ENCODE measurements at regions not wholly inside any gene's neighbourhood (a gene's known extent, or its start where the extent isn't known, plus 50 kb on each side); places are given as distances from the start of the nearest gene placed in this dataset.

DNA sequence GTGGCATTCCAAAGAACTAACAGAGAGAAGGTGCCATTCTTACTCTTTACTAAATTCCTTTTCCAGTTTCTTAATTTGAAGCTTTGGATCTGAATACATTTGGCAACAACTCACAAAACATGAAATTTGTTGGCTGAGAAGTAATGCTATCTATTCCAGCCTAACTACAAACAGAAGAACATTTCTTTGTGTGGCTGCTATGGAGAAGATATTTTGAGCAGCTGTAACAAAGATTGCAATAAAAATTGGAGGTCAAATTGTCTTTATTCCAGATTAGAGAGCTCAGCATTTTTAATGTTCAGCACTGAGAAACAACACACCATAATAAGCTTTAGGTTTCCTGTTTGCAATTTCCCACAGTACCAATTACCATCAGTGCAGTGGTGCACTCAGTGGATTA lies 835.8 kb upstream of the FLRT2 start:
- DNase-seq: no peak
- Mint-ChIP-seq H3K27me3 (ENCODE audit: low read depth) (no peaks in the 10 kb centered on the region), H3K9me3 (peaks cover 5% of the 10 kb centered on the region), H3K4me1 (ENCODE audit: low read depth) (no peaks in the 10 kb centered on the region), H3K36me3 (ENCODE audit: insufficient read depth) (no peaks in the 10 kb centered on the region), H3K4me3 (no peak overlapping the region)
- no peak for ATAC-seq

DNA sequence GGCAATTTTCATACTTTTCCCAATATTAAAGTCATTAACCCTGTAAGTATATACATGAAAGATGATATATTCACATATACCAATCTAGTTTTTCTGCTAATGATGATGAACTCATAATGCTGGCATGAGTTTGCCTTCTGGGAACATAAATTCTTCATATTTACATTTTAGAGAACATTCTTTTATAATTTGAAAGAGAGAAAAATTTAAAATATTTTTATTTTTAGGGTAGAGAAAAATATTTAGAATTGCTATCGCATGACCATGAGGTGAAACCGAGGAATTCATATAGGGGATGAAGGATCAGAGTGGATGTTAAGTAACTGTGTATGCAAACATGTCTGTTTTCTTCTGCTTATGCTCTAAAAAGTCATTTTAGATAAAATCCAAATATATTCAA lies 825.3 kb upstream of the FLRT2 start:
- no peaks in the 10 kb centered on the region for H3K27me3 Mint-ChIP-seq (ENCODE audit: low read depth)
- H3K36me3 Mint-ChIP-seq (ENCODE audit: insufficient read depth): no peaks in the 10 kb centered on the region
- no peak for ATAC-seq
- no peak overlapping the region for H3K4me3 Mint-ChIP-seq
- DNase-seq: no peak
- H3K9me3 Mint-ChIP-seq: peaks cover 4% of the 10 kb centered on the region
- no peaks in the 10 kb centered on the region for H3K4me1 Mint-ChIP-seq (ENCODE audit: low read depth)

DNA sequence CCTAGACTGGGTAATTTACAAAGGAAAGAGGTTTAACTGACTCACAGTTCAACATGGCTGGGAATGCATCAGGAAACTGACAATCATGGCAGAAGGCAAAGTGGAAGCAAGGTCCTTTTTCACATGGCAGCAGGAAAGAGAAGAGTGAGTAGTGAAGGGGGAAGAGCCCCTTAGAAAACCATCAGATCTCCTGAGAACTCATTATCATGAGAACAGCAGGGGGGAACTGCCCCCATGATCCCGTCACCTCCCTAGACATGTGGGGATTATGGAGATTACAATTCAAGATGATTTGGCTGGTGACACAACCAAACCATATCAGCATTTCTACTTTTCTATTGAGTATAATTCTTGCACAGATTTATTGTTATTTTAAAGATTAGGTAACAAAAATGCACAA lies 822.1 kb upstream of the FLRT2 start:
- peaks cover 14% of the 10 kb centered on the region for H3K9me3 Mint-ChIP-seq
- no peaks in the 10 kb centered on the region for H3K36me3 Mint-ChIP-seq (ENCODE audit: insufficient read depth)
- H3K27me3 Mint-ChIP-seq (ENCODE audit: low read depth): no peaks in the 10 kb centered on the region
- H3K4me1 Mint-ChIP-seq (ENCODE audit: low read depth): no peaks in the 10 kb centered on the region
- DNase-seq (no peak), ATAC-seq (no peak)
- no peak overlapping the region for H3K4me3 Mint-ChIP-seq

DNA sequence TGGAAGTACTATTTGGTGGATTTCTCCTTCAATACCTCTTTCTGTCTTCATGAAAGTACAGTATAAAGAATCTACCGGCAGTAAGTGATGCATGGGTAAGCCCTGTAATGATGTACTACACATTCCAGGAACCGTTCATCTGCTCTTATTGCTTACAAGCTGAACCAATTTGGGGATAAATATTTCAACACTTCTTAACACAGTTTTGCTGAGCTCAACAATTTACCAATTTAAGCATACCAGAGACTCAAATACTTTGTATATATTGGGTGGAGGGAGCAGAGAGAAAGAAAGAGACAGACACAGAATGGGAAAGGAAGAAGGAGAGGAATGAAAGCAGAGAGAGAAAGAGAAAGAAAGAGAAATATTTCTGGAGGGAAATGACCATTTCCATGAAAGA lies 821.1 kb upstream of the FLRT2 start:
- peaks cover 17% of the 10 kb centered on the region for H3K9me3 Mint-ChIP-seq
- H3K36me3 Mint-ChIP-seq (ENCODE audit: insufficient read depth): no peaks in the 10 kb centered on the region
- ATAC-seq: no peak
- no peaks in the 10 kb centered on the region for H3K27me3 Mint-ChIP-seq (ENCODE audit: low read depth)
- H3K4me3 Mint-ChIP-seq: no peak overlapping the region
- DNase-seq: no peak
- H3K4me1 Mint-ChIP-seq (ENCODE audit: low read depth): no peaks in the 10 kb centered on the region

DNA sequence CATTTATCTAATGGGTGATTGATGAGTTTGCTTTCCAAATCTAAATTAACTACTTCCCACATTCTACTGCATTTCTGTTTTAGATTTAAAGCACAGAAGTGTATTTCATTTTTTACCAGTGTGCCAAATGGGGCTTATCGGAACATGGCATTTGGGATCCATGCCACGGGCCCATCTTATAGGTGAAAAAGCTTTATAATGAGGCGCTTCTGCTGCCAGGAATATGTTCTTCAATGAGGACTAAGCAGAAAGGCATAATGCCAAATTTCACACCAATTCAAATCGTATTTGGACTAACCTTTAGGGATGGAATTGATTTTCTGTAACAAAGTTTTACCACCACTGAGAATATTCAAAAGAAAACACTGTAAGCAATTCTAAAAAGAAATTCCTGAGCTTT lies 803.5 kb upstream of the FLRT2 start:
- H3K36me3 Mint-ChIP-seq (ENCODE audit: insufficient read depth): no peaks in the 10 kb centered on the region
- H3K4me1 Mint-ChIP-seq (ENCODE audit: low read depth): no peaks in the 10 kb centered on the region
- DNase-seq (no peak), ATAC-seq (no peak)
- no peak overlapping the region for H3K4me3 Mint-ChIP-seq
- peaks cover 21% of the 10 kb centered on the region for H3K9me3 Mint-ChIP-seq
- H3K27me3 Mint-ChIP-seq (ENCODE audit: low read depth): no peaks in the 10 kb centered on the region

DNA sequence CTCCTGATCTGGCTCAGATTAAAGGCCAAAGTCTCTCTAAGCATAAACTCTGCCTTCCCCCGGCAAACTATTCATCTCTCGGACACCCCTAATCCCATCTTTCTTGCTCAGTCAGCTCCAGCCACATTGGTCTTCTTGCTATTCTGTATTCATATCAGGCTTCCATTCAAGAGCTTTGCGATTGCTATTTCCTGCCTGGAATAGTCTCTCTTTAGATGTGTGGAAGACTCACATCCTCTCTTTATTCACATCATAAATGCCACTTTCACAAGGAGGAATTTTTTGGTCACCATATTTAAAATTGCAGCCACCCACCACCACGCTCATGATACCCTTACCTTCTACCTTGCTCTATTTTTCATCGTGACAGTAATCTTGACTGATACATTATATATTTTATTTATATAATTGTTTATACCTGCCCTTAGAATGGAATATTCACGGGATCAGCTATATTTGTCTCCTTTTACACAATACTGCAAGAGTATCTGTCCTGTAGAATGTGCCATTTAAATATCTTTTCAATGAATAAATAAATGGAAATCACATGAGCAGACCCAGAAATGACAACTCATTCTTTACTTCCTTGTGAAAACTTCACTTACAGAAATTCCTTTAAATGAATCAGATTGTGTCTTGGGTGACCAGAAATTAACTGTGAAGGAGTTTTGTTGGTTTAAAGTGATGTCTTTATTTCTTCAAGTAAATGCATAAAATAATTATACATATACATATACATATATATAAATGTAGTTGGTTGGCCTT lies 780.6 kb upstream of the FLRT2 start:
- no peaks in the 10 kb centered on the region for H3K4me1 Mint-ChIP-seq (ENCODE audit: low read depth)
- peaks cover 13% of the 10 kb centered on the region for H3K9me3 Mint-ChIP-seq
- no peaks in the 10 kb centered on the region for H3K36me3 Mint-ChIP-seq (ENCODE audit: insufficient read depth)
- no peak overlapping the region for H3K4me3 Mint-ChIP-seq
- DNase-seq (no peak), ATAC-seq (no peak)
- no peaks in the 10 kb centered on the region for H3K27me3 Mint-ChIP-seq (ENCODE audit: low read depth)

DNA sequence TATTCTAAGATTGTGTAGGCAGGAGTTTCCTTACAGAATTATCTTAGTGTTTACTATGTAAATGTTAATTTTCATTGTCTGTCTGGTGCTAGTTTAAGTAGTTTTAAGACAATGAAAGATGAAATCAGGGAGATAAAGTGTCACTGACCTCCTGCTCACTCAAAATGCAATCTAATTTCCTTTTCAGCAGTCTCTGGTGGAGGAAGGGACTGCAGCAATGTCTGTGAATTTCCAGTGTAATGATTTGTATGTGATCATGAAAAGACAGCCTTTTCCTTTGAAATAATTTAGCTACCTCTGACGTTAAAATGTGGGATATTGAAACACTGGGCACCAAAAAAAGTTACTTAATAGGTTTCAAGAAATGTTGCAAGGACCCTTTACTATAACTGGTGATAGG lies 779.7 kb upstream of the FLRT2 start:
- Mint-ChIP-seq H3K9me3 (peaks cover 13% of the 10 kb centered on the region), H3K4me3 (no peak overlapping the region), H3K36me3 (ENCODE audit: insufficient read depth) (no peaks in the 10 kb centered on the region), H3K4me1 (ENCODE audit: low read depth) (no peaks in the 10 kb centered on the region), H3K27me3 (ENCODE audit: low read depth) (no peaks in the 10 kb centered on the region)
- no peak for ATAC-seq
- no peak for DNase-seq

DNA sequence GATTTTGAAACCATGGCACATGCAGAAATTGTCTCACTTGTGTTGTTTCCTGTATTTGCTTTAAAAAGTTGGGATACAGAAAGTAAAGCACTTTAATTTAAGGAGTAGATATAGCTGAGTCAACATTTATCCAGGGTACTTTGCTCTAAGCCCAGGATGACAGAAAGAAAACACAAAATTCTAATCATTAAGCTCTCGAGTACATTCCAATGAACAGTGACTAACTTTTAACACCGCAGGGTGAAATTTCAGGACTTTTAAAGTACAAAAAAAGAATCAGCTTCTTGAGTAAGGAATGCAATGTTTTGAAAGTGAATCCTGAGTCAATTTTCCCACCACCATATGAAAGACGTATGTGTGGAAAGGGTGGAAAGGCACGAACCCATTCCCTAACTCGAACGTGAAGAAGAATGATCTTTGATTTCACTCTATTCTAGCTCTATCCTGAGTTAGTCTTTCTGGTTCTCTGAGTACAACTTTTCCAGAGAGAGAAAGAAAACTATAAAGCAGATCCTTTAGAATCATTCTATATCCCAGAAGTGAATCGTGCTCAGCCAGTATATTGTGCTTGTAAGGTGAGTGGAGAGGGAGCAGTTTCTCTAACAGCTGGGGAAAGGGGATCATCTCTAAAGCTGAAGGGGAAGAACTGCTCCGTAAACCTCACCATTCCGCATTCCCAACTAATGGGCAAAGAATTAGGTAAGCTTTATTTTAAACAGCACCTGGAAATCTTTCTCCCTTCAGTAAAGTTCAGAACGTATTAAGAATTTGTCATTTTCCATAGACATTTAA lies 779.0 kb upstream of the FLRT2 start:
- peaks cover 13% of the 10 kb centered on the region for H3K9me3 Mint-ChIP-seq
- no peak for ATAC-seq
- DNase-seq: no peak
- no peaks in the 10 kb centered on the region for H3K4me1 Mint-ChIP-seq (ENCODE audit: low read depth)
- H3K4me3 Mint-ChIP-seq: no peak overlapping the region
- H3K27me3 Mint-ChIP-seq (ENCODE audit: low read depth): no peaks in the 10 kb centered on the region
- H3K36me3 Mint-ChIP-seq (ENCODE audit: insufficient read depth): no peaks in the 10 kb centered on the region

DNA sequence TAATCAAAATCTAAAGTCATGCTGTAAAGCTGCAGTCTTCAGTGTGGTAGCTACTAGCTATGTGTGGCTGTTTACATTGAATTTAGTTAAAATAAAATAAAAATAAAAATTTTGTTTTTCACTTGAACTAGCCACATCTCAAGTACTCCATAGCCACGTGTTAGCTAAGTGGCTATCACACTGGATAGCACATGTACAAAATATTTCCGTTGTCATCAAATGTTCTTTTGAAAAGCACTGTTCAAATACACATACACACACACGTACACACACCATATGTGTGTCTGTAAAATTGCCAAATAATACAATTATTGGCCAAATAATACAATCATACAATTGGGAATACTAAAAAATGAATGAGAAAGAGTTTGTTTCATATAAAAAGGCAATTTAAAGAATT lies 778.2 kb upstream of the FLRT2 start:
- Mint-ChIP-seq H3K9me3 (peaks cover 13% of the 10 kb centered on the region), H3K36me3 (ENCODE audit: insufficient read depth) (no peaks in the 10 kb centered on the region), H3K27me3 (ENCODE audit: low read depth) (no peaks in the 10 kb centered on the region), H3K4me3 (no peak overlapping the region), H3K4me1 (ENCODE audit: low read depth) (no peaks in the 10 kb centered on the region)
- DNase-seq (no peak), ATAC-seq (no peak)

DNA sequence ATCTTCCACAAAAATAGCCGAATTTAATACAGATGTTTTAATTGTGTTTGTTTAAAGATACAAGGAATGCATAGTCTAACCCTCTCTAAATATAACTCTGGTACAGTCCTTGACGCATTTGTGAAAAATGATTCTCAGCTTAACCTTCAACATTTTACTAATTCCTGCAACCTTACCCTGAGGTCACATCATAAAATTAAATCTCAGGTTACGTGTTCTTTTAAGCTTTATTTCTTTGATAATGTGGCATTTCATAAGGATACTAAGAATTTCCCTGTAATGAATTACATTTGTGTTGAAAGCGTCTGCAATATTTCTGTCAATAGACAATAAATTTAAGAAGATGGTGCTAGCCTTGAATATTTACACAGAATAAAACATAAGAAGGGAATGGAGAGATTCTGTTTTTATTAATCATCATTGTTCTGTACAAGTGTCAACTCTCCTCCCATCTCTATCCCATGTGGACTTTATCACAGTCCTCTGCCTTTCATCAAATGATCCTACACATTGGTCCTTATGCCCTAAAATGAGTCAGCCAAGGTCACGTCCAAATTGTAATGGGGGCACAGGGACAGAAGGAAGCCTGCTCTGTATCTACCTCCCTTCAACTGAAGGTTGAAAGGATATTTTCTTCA lies 769.3 kb upstream of the FLRT2 start:
- H3K36me3 Mint-ChIP-seq (ENCODE audit: insufficient read depth): no peaks in the 10 kb centered on the region
- H3K4me1 Mint-ChIP-seq (ENCODE audit: low read depth): no peaks in the 10 kb centered on the region
- ATAC-seq: no peak
- DNase-seq: no peak
- H3K27me3 Mint-ChIP-seq (ENCODE audit: low read depth): no peaks in the 10 kb centered on the region
- H3K9me3 Mint-ChIP-seq: peaks cover 16% of the 10 kb centered on the region
- no peak overlapping the region for H3K4me3 Mint-ChIP-seq

DNA sequence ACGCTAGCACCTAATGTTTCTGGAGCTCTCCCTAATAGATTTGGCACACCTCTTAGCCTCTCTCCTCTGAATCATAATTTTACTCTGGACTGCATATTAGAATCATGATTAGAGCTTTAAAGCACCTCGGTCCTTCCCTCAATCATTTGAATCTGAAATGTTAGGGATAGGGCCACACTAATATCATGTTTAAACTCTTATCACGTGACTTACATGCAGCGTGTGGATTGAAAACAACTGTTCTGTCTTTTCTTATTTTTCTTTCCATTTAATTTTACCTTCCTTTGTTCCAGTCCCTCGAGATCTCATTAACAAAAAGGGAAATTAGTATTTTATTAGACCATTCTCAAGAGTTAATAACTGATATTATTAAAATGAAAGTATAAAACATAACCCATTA lies 762.5 kb upstream of the FLRT2 start:
- Mint-ChIP-seq H3K4me1 (ENCODE audit: low read depth) (no peaks in the 10 kb centered on the region), H3K27me3 (ENCODE audit: low read depth) (no peaks in the 10 kb centered on the region), H3K9me3 (peaks cover 23% of the 10 kb centered on the region), H3K36me3 (ENCODE audit: insufficient read depth) (no peaks in the 10 kb centered on the region), H3K4me3 (no peak overlapping the region)
- ATAC-seq (no peak), DNase-seq (no peak)

DNA sequence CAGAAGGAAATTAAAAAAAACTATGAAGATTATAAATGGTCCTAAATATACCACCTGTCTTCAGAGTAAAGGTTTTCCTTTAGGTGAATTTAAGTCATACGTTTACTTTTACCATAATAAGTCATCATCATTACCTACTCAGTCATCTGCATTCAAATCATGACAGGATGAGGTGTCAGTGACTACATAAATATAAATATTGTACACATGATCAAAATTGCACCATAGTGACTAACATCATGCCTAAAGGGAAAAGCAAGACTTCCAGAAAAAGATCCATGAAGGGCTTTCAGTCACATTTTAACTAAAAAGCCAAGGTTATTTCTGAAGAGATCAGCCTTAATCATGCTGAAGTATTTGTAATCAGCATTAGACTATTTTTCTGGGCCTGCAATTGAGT lies 759.9 kb upstream of the FLRT2 start:
- peaks cover 19% of the 10 kb centered on the region for H3K9me3 Mint-ChIP-seq
- H3K4me3 Mint-ChIP-seq: no peak overlapping the region
- ATAC-seq: no peak
- no peaks in the 10 kb centered on the region for H3K4me1 Mint-ChIP-seq (ENCODE audit: low read depth)
- no peaks in the 10 kb centered on the region for H3K27me3 Mint-ChIP-seq (ENCODE audit: low read depth)
- no peak for DNase-seq
- H3K36me3 Mint-ChIP-seq (ENCODE audit: insufficient read depth): no peaks in the 10 kb centered on the region

DNA sequence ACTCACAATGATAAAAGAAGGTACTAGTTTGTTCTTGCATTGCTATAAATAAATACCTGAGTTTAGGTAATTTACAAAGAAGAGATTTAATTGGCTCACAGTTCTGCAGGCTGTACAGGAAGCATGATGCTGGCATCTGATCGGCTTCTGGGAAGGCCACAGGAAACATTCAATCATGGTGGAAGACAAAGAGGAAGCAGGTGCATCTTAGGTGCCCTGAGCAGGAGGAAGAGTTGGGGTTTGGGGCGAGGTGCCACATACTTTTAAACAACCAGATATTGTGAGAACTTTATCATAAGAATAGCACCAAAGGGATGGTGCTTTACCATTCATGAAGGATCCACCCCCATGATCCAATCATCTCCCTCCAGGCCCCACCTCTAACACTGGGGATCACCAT lies 752.6 kb upstream of the FLRT2 start:
- Mint-ChIP-seq H3K36me3 (ENCODE audit: insufficient read depth) (no peaks in the 10 kb centered on the region), H3K4me1 (ENCODE audit: low read depth) (no peaks in the 10 kb centered on the region), H3K4me3 (no peak overlapping the region), H3K27me3 (ENCODE audit: low read depth) (no peaks in the 10 kb centered on the region), H3K9me3 (peaks cover 8% of the 10 kb centered on the region)
- DNase-seq (no peak), ATAC-seq (no peak)

DNA sequence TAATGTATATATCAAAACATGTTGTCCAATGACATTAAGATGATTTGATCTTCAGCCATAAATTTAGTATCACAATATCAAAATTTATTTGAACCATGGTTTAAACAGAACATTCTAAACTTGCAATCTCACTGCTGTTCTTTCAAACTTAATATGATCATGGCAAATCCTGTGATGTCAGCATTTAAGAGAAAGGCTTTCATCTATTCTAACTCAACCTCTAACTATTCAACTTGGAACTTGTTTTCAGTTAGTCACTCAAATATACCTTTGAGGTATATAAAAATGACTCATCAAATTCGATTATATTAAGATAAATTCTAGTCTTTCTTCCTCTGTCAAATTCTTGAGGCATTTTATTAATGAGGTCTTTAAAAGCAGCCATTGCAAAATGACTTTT lies 747.0 kb upstream of the FLRT2 start:
- DNase-seq: no peak
- no peaks in the 10 kb centered on the region for H3K36me3 Mint-ChIP-seq (ENCODE audit: insufficient read depth)

DNA sequence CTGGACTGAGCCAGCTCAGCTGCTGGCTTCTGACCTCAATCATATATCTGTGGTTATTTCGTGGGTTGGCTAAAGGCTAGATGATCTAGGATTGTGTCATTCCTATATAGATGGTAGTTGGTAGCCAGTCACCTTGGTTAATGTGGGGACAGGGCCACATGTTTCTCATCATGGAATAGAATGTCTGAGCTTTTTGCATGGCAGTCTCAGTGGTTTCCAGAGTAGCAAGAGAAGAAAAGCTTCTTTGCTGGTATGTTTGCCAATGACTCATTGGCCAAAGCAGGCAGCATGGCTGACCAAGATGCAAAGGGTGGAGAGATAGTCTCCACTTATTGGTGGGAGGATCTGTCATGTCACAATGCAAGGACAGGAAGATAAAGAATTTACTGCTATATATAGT lies 746.4 kb upstream of the FLRT2 start:
- DNase-seq: no peak
- H3K36me3 Mint-ChIP-seq (ENCODE audit: insufficient read depth): no peaks in the 10 kb centered on the region
- H3K4me3 Mint-ChIP-seq: no peak overlapping the region
- no peaks in the 10 kb centered on the region for H3K4me1 Mint-ChIP-seq (ENCODE audit: low read depth)
- H3K9me3 Mint-ChIP-seq: peaks cover 11% of the 10 kb centered on the region
- no peaks in the 10 kb centered on the region for H3K27me3 Mint-ChIP-seq (ENCODE audit: low read depth)
- ATAC-seq: no peak

More for the DNA sequence above, 747.0 kb upstream of the FLRT2 start:
- Mint-ChIP-seq H3K27me3 (ENCODE audit: low read depth) (no peaks in the 10 kb centered on the region), H3K9me3 (peaks cover 11% of the 10 kb centered on the region), H3K4me1 (ENCODE audit: low read depth) (no peaks in the 10 kb centered on the region), H3K4me3 (no peak overlapping the region)
- no peak for ATAC-seq
